ENCODE measurements at regions not wholly inside any gene's neighbourhood (a gene's known extent, or its start where the extent isn't known, plus 50 kb on each side); places are given as distances from the start of the nearest gene placed in this dataset.

GRCh38 chr2:216950547-216950946 is 90.7 kb upstream of the TNP1 start:
- ChIA-PET POLR2A (no interaction called here), CTCF (ENCODE audit: unreplicated experiment) (no interaction called here)
- no peaks in the 10 kb centered on the region for H3K9me3 ChIP-seq (ENCODE audit: low read length)
- no peak overlapping the region for H2AFZ ChIP-seq (ENCODE audit: low read length)
- no peaks in the 10 kb centered on the region for H3K9me2 ChIP-seq (ENCODE audit: insufficient read depth, low read length)
- no peak overlapping the region for H3K27ac ChIP-seq (ENCODE audit: low read depth, low read length, poor library complexity, severe bottlenecking)
- H3K4me3 ChIP-seq (ENCODE audit: low read depth, low read length, poor library complexity, severe bottlenecking): no peak overlapping the region
- intact Hi-C loops (cut with micrococcal nuclease; ENCODE audit: unreplicated experiment): no loop called here
- no peaks in the 10 kb centered on the region for H3K79me2 ChIP-seq (ENCODE audit: insufficient read depth, low read depth, low read length)
- no peak for DNase-seq (ENCODE audit: low spot score)
- H3K36me3 ChIP-seq (ENCODE audit: insufficient read depth, low read length): no peaks in the 10 kb centered on the region
- no peaks in the 10 kb centered on the region for H4K20me1 ChIP-seq (ENCODE audit: insufficient read depth, low read length)
- BruUV-seq (replicated peaks): no TSS peak
- no peak overlapping the region for H3K4me2 ChIP-seq (ENCODE audit: low read length)
- TF ChIP-seq EZH2phosphoT487 (IDR thresholded peaks at IDR 0.05; ENCODE audit: borderline replicate concordance, low read depth, low read length) (no peak), CTCF (conservative IDR thresholded peaks at IDR 0.05; ENCODE audit: low read length) (no peak)
- H3K4me1 ChIP-seq (ENCODE audit: insufficient read depth, low read length, poor library complexity, severe bottlenecking): no peaks in the 10 kb centered on the region

- no peaks in the 10 kb centered on the region for H3K36me3 ChIP-seq (ENCODE audit: insufficient read depth, low read length)
- intact Hi-C loops (cut with micrococcal nuclease; ENCODE audit: unreplicated experiment): no loop called here
- H3K4me1 ChIP-seq (ENCODE audit: insufficient read depth, low read length, poor library complexity, severe bottlenecking): no peaks in the 10 kb centered on the region
- BruUV-seq (replicated peaks): no TSS peak
- H3K4me2 ChIP-seq (ENCODE audit: low read length): no peak overlapping the region
- H4K20me1 ChIP-seq (ENCODE audit: insufficient read depth, low read length): no peaks in the 10 kb centered on the region
- H3K27ac ChIP-seq (ENCODE audit: low read depth, low read length, poor library complexity, severe bottlenecking): no peak overlapping the region
- ChIA-PET CTCF (ENCODE audit: unreplicated experiment) (no interaction called here), POLR2A (no interaction called here)
- H3K9me2 ChIP-seq (ENCODE audit: insufficient read depth, low read length): no peaks in the 10 kb centered on the region
- no peak overlapping the region for H2AFZ ChIP-seq (ENCODE audit: low read length)
- H3K4me3 ChIP-seq (ENCODE audit: low read depth, low read length, poor library complexity, severe bottlenecking): no peak overlapping the region
- H3K9me3 ChIP-seq (ENCODE audit: low read length): no peaks in the 10 kb centered on the region
- DNase-seq (ENCODE audit: low spot score): no peak
- H3K79me2 ChIP-seq (ENCODE audit: insufficient read depth, low read depth, low read length): no peaks in the 10 kb centered on the region
- TF ChIP-seq EZH2phosphoT487 (IDR thresholded peaks at IDR 0.05; ENCODE audit: borderline replicate concordance, low read depth, low read length) (no peak), CTCF (conservative IDR thresholded peaks at IDR 0.05; ENCODE audit: low read length) (no peak)
These were observed 90.0 kb upstream of the TNP1 start for GRCh38 chr2:216949700-216950413.

- Histone ChIP-seq H3K79me2 (ENCODE audit: insufficient read depth, low read depth, low read length) (no peaks in the 10 kb centered on the region), H3K4me3 (ENCODE audit: low read depth, low read length, poor library complexity, severe bottlenecking) (no peak overlapping the region), H4K20me1 (ENCODE audit: insufficient read depth, low read length) (no peaks in the 10 kb centered on the region), H2AFZ (ENCODE audit: low read length) (no peak overlapping the region), H3K36me3 (ENCODE audit: insufficient read depth, low read length) (no peaks in the 10 kb centered on the region), H3K4me1 (ENCODE audit: insufficient read depth, low read length, poor library complexity, severe bottlenecking) (no peaks in the 10 kb centered on the region), H3K27ac (ENCODE audit: low read depth, low read length, poor library complexity, severe bottlenecking) (no peak overlapping the region), H3K9me2 (ENCODE audit: insufficient read depth, low read length) (no peaks in the 10 kb centered on the region), H3K9me3 (ENCODE audit: low read length) (no peaks in the 10 kb centered on the region), H3K4me2 (ENCODE audit: low read length) (no peak overlapping the region)
- no TSS peak for BruUV-seq (replicated peaks)
- POLR2A ChIA-PET: interaction anchor here (0.9 kb wide), 1 partner anchor 7 kb away, joined by 3 read pairs; no protein-coding TSS in a partner anchor
- no peak for DNase-seq (ENCODE audit: low spot score)
- TF ChIP-seq EZH2phosphoT487 (IDR thresholded peaks at IDR 0.05; ENCODE audit: borderline replicate concordance, low read depth, low read length) (no peak), CTCF (conservative IDR thresholded peaks at IDR 0.05; ENCODE audit: low read length) (no peak)
- intact Hi-C loops (cut with micrococcal nuclease; ENCODE audit: unreplicated experiment): no loop called here
- CTCF ChIA-PET (ENCODE audit: unreplicated experiment): no interaction called here
These were observed 87.2 kb upstream of the TNP1 start for GRCh38 chr2:216947055-216947454.
